Tibial nerve (tissue), 4 donors: ENCODE measurements at regions not wholly inside any gene's neighbourhood (a gene's known extent, or its start where the extent isn't known, plus 50 kb on each side); places are given as distances from the start of the nearest gene placed in this dataset.

Experiments used
- DNase-seq, 2 donors: peaks; one replicate each; pipeline ENCODE4 v3.0.0-alpha.2; 2019; ENCODE audit warnings: low spot score in 2 of 2
- H3K27ac ChIP-seq, 4 donors: fragments of 200-600 bp; sonication (generic) in 3 of 4; one replicate each; pipeline ENCODE4 v1.5.1; 2017 to 2019; ENCODE audit warnings: mild to moderate bottlenecking in 1 of 4
- H3K27me3 ChIP-seq, 2 donors: fragments of 200-600 bp; sonication (generic) in 1 of 2; one replicate each; pipeline versions ENCODE4 v1.5.1 to v1.6.0; 2017 to 2019
- H3K36me3 ChIP-seq, 3 donors: fragments of 200-600 bp; sonication (generic); one replicate each; pipeline ENCODE4 v1.5.1; 2018 to 2019
- H3K4me1 ChIP-seq, 4 donors: fragments of 200-600 bp; sonication (generic) in 3 of 4; one replicate each; pipeline ENCODE4 v1.5.1; 2017 to 2019
- H3K4me3 ChIP-seq, 4 donors: fragments of 200-600 bp; sonication (generic) in 3 of 4; one replicate each; pipeline ENCODE4 v1.5.1; 2017 to 2019; ENCODE audit warnings: mild to moderate bottlenecking in 1 of 4, moderate library complexity in 1 of 4
- H3K9me3 ChIP-seq, 4 donors: fragments of 200-600 bp; sonication (generic) in 3 of 4; one replicate each; pipeline ENCODE4 v1.5.1; 2017 to 2019
- EP300 ChIP-seq, 2 donors: sonication (generic); formaldehyde crosslinking; IDR thresholded peaks; one replicate each; pipeline ENCODE4 v1.6.1; 2017; ENCODE audit warnings: antibody characterized with exemption in 2 of 2, mild to moderate bottlenecking in 1 of 2
- POLR2A ChIP-seq, 2 donors: fragments of 450-650 bp; IDR thresholded peaks; one replicate each; pipeline ENCODE4 v1.6.1; 2017; ENCODE audit warnings: antibody characterized with exemption in 2 of 2, mild to moderate bottlenecking in 2 of 2, moderate library complexity in 2 of 2
- WGBS, 2 donors: methylation state at CpG; one replicate each; pipeline ENCODE4 v1.1.5; 2018; 5-methylcytosine and 5-hydroxymethylcytosine counted together
- TF ChIP-seq, protein P1 (sequence below), 5 experiments: fragments of 200-600 bp in 3 of 5; fragments of 450-650 bp in 2 of 5; sonication (generic) in 3 of 5; IDR thresholded peaks; one replicate each; pipeline ENCODE4 v1.5.1; 2016 to 2019; ENCODE audit warnings: antibody characterized with exemption in 5 of 5, mild to moderate bottlenecking in 3 of 5, moderate library complexity in 2 of 5

DNA sequence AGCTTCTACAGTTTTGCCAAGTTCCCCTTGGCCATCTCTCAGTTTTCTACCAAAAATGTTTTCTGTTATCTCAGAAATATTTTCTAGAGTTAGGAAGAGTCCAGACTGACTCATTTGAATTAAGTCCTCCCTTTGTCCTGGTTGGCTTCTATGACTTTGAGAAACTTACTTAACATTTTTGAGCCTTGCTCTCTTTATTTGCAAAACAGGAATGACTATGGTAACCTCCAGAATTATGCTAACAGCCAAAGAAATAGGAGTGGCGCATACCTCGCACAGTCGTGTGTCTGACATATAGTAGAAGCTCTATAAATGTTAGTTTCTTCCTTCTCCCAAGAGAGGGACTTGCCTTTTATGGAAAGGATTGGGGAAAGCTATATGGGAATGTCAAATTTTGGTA lies 841.1 kb downstream of the TSN start:
- Histone ChIP-seq H3K4me1 (no peaks in the 10 kb centered on the region), H3K4me3 (no peak overlapping the region), H3K36me3 (no peaks in the 10 kb centered on the region), H3K9me3 (no peaks in the 10 kb centered on the region), H3K27ac (no peak overlapping the region), H3K27me3 (no peaks in the 10 kb centered on the region)
- TF ChIP-seq, protein P1, sequence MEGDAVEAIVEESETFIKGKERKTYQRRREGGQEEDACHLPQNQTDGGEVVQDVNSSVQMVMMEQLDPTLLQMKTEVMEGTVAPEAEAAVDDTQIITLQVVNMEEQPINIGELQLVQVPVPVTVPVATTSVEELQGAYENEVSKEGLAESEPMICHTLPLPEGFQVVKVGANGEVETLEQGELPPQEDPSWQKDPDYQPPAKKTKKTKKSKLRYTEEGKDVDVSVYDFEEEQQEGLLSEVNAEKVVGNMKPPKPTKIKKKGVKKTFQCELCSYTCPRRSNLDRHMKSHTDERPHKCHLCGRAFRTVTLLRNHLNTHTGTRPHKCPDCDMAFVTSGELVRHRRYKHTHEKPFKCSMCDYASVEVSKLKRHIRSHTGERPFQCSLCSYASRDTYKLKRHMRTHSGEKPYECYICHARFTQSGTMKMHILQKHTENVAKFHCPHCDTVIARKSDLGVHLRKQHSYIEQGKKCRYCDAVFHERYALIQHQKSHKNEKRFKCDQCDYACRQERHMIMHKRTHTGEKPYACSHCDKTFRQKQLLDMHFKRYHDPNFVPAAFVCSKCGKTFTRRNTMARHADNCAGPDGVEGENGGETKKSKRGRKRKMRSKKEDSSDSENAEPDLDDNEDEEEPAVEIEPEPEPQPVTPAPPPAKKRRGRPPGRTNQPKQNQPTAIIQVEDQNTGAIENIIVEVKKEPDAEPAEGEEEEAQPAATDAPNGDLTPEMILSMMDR (IDR thresholded peaks at IDR 0.05), result no peak
- no peak for TF ChIP-seq EP300 (IDR thresholded peaks at IDR 0.05)
- TF ChIP-seq POLR2A (IDR thresholded peaks at IDR 0.05), result no peak
- no peak for DNase-seq
- WGBS, 2 donors, result 54 to 75% methylated on average over 3 of the region's 3 CpGs

DNA sequence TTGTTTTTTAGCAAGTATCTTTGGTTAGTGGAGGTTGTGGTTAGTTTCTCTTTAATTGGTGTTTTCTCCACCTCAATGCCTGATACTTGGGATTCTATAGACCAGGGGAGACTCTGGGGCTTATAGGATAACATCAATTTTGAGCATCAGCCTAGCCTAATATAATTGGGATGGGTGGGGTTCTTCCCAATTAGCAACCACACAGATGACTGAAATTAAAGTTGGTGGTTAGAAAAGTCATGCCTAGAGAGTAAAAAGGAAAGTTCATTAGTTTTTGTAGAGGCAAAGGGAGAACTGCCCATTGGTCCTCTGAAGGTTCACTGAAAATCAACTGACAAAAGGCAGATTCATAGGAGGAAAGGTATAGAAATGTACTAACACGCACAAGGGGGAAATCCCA lies 843.3 kb downstream of the TSN start:
- TF ChIP-seq, protein P1 (IDR thresholded peaks at IDR 0.05), result no peak
- no peak for TF ChIP-seq POLR2A (IDR thresholded peaks at IDR 0.05)
- no peak for TF ChIP-seq EP300 (IDR thresholded peaks at IDR 0.05)
- H3K9me3 ChIP-seq, result no peaks in the 10 kb centered on the region
- no peaks in the 10 kb centered on the region for H3K36me3 ChIP-seq
- WGBS, 2 donors, result 90 to 92% methylated on average over 1 of the region's 1 CpG
- no peak overlapping the region for H3K27ac ChIP-seq
- H3K4me1 ChIP-seq, result no peaks in the 10 kb centered on the region
- DNase-seq, result no peak
- no peak overlapping the region for H3K4me3 ChIP-seq
- H3K27me3 ChIP-seq, result no peaks in the 10 kb centered on the region

DNA sequence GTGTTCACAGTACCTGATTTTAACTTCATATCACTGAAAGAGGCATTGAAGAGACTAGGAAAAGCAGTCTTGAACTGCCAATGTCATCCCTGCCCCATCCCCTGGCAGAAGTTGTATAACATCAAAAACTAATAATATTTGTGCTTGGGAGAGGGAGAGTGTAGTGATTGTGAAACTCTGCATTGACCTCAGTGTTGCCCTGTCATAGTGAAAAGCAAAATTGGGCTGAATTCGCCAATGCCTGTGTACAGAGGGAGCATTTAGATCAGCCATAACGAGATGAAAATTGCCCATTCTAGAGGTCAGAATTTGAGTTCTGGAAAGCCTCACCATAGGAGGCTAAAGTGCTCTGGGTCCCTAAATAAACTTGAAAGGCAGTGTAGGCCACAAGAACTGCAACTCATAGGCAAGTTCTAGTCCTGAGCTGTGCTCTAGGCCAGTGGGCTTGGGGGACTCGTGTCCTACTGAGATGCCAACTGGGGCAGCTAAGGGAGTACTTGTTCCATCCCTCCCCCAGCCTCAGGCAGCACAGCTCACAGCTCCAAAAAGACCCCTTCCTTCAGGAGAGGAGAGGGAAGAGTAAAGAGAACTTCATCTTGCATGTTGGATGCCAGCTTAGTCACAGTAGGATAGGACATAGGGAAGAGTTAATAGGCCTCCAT lies 855.6 kb downstream of the TSN start:
- no peaks in the 10 kb centered on the region for H3K4me1 ChIP-seq
- H3K27ac ChIP-seq, result no peak overlapping the region
- no peaks in the 10 kb centered on the region for H3K27me3 ChIP-seq
- H3K4me3 ChIP-seq, result no peak overlapping the region
- TF ChIP-seq, protein P1 (IDR thresholded peaks at IDR 0.05), result no peak
- TF ChIP-seq POLR2A (IDR thresholded peaks at IDR 0.05) (no peak), EP300 (IDR thresholded peaks at IDR 0.05) (no peak)
- H3K36me3 ChIP-seq, result no peaks in the 10 kb centered on the region
- 83 to 90% methylated on average over 3 of the region's 3 CpGs for WGBS, 2 donors
- H3K9me3 ChIP-seq, result peaks cover 0 to 5% (median 1%) of the 10 kb centered on the region in 4 donors
- DNase-seq, result no peak

DNA sequence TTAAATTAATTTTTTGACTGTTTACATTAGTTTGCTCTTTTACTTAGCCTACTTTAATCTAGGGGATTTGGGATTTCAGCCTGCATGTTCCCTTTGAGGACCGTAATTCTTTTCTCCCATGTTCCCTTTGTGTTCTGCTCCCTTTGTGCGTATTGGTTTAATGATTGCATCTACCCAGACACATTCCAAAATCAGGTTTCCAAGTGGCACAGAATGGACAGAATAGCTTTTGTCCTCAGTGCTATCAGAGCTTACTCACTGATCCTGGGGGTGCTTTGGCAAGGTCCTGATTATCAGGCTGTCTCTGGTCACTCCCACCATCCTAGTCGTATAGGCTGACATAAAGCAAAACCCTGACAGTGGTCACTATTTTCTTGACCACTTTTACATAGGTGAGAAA lies 867.5 kb downstream of the TSN start:
- Histone ChIP-seq H3K27me3 (no peaks in the 10 kb centered on the region), H3K36me3 (no peaks in the 10 kb centered on the region), H3K4me3 (no peak overlapping the region), H3K4me1 (no peaks in the 10 kb centered on the region), H3K9me3 (peaks cover 0 to 11% (median 3%) of the 10 kb centered on the region in 4 donors), H3K27ac (no peak overlapping the region)
- TF ChIP-seq, protein P1 (IDR thresholded peaks at IDR 0.05), result no peak
- TF ChIP-seq EP300 (IDR thresholded peaks at IDR 0.05) (no peak), POLR2A (IDR thresholded peaks at IDR 0.05) (no peak)
- WGBS, 2 donors, result 61 to 80% methylated on average over 3 of the region's 3 CpGs
- DNase-seq, result no peak

DNA sequence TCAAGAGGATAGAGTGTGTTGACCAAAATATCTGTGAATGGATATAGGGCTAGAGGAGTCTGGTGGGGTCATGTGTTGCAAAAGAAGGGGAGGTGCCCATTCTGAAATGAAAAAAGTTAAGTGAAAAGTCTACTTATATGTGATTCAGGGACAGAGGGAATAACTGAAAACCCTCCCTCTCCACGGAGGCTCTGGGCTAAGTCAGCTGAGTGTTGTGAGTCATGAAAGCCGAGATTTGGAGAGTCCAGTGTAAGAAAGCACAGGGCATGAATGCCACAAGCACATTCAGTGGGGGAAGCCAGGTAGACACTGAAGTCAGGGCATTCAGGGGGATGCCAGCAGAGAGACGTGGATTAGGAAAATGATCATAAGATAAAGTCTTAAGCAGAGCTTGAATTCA lies 871.9 kb downstream of the TSN start:
- no peak for DNase-seq

More for the DNA sequence above, 871.9 kb downstream of the TSN start:
- no peak overlapping the region for H3K27ac ChIP-seq
- H3K27me3 ChIP-seq, result no peaks in the 10 kb centered on the region
- no peaks in the 10 kb centered on the region for H3K9me3 ChIP-seq
- H3K36me3 ChIP-seq, result no peaks in the 10 kb centered on the region
- H3K4me3 ChIP-seq, result no peak overlapping the region
- no peaks in the 10 kb centered on the region for H3K4me1 ChIP-seq
- TF ChIP-seq EP300 (IDR thresholded peaks at IDR 0.05), result no peak
- WGBS, 2 donors, result 56 to 80% methylated on average over 3 of the region's 3 CpGs
